KMS-11 (cell line): ENCODE measurements at regions not wholly inside any gene's neighbourhood (a gene's known extent, or its start where the extent isn't known, plus 50 kb on each side); places are given as distances from the start of the nearest gene placed in this dataset.

Experiments
- H2AFZ ChIP-seq: fragments of 200-600 bp; sonication (generic); 2 replicates; pipeline ENCODE4 v1.6.1; 2016; ENCODE audit warnings: antibody characterized with exemption, mixed run types, low read depth
- H3K27ac ChIP-seq: fragments of 200-600 bp; sonication (generic); 2 replicates; pipeline ENCODE4 v1.6.1; 2016; ENCODE audit warnings: mild to moderate bottlenecking, mixed run types
- H3K27me3 ChIP-seq: fragments of 200-600 bp; sonication (generic); 2 replicates; pipeline ENCODE4 v1.6.1; 2017; ENCODE audit warnings: mild to moderate bottlenecking, low read depth, mixed run types, moderate library complexity; ENCODE audit not compliant: insufficient read depth
- H3K36me3 ChIP-seq: fragments of 200-600 bp; sonication (generic); 2 replicates; pipeline ENCODE4 v1.6.1; 2017; ENCODE audit warnings: mild to moderate bottlenecking, mixed run types; ENCODE audit not compliant: insufficient read depth
- H3K4me1 ChIP-seq: fragments of 200-600 bp; sonication (generic); 2 replicates; pipeline ENCODE4 v1.6.1; 2016; ENCODE audit warnings: mild to moderate bottlenecking, low read depth, mixed run types; ENCODE audit not compliant: poor library complexity, severe bottlenecking
- H3K4me2 ChIP-seq: fragments of 200-600 bp; sonication (generic); 2 replicates; pipeline ENCODE4 v1.7.0; 2016; ENCODE audit warnings: mild to moderate bottlenecking, mixed run types
- H3K4me3 ChIP-seq: fragments of 200-600 bp; sonication (generic); IDR thresholded peaks from 2 replicates; pipeline ENCODE4 v1.6.1; 2017; ENCODE audit warnings: low read depth, low read length, mixed read lengths; ENCODE audit not compliant: insufficient read depth
- H3K79me2 ChIP-seq: fragments of 200-600 bp; sonication (generic); 2 replicates; pipeline ENCODE4 v1.6.1; 2016; ENCODE audit warnings: low read depth, mixed run types; ENCODE audit not compliant: insufficient read depth
- H3K9ac ChIP-seq: fragments of 200-600 bp; sonication (generic); 2 replicates; pipeline ENCODE4 v1.6.1; 2016; ENCODE audit warnings: mild to moderate bottlenecking, mixed run types
- H4K20me1 ChIP-seq: fragments of 200-600 bp; sonication (generic); 2 replicates; pipeline ENCODE4 v1.6.1; 2016; ENCODE audit warnings: mild to moderate bottlenecking, mixed run types; ENCODE audit not compliant: insufficient read depth
- TF ChIP-seq, protein P1 (sequence below): fragments of 200-600 bp; sonication (generic); conservative IDR thresholded peaks from 2 replicates; pipeline ENCODE4 v1.6.1; 2017; ENCODE audit warnings: low read depth, mild to moderate bottlenecking, antibody characterized with exemption, low read length, moderate library complexity, mixed read lengths

- H3K4me2 ChIP-seq = no peak overlapping the region
- TF ChIP-seq, protein P1, sequence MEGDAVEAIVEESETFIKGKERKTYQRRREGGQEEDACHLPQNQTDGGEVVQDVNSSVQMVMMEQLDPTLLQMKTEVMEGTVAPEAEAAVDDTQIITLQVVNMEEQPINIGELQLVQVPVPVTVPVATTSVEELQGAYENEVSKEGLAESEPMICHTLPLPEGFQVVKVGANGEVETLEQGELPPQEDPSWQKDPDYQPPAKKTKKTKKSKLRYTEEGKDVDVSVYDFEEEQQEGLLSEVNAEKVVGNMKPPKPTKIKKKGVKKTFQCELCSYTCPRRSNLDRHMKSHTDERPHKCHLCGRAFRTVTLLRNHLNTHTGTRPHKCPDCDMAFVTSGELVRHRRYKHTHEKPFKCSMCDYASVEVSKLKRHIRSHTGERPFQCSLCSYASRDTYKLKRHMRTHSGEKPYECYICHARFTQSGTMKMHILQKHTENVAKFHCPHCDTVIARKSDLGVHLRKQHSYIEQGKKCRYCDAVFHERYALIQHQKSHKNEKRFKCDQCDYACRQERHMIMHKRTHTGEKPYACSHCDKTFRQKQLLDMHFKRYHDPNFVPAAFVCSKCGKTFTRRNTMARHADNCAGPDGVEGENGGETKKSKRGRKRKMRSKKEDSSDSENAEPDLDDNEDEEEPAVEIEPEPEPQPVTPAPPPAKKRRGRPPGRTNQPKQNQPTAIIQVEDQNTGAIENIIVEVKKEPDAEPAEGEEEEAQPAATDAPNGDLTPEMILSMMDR = no peak
- H2AFZ ChIP-seq = no peak overlapping the region
- no peaks in the 10 kb centered on the region for H3K36me3 ChIP-seq
- no peak overlapping the region for H3K4me3 ChIP-seq
- H3K27me3 ChIP-seq = no peaks in the 10 kb centered on the region
- H3K9ac ChIP-seq = no peak overlapping the region
- H3K27ac ChIP-seq = no peak overlapping the region
- no peaks in the 10 kb centered on the region for H4K20me1 ChIP-seq
- H3K4me1 ChIP-seq = peaks cover 8% of the 10 kb centered on the region
- no peaks in the 10 kb centered on the region for H3K79me2 ChIP-seq
Measured at GRCh38 chr2:196528486-196529223, 110.9 kb upstream of the CCDC150 start.

DNA sequence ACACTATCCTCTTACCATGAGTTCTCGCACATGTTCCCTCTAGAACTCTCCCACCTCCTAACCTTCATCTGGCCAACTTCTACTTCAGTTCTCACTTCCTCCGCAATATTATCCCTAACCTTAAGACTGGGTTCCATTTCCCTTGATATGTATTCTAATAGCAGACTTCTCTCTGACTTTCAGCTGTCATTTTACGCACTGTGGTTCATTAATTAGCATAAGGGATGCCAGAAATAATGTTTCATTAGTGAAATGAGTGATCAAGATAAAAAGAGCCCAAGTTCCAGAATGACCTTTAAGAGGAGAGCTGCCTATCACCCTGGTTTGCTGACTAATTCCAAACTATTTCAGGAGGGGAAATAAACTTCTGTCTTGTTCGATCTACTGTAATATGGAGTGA lies 108.6 kb upstream of the CCDC150 start:
- H3K27ac ChIP-seq = no peak overlapping the region
- no peaks in the 10 kb centered on the region for H3K27me3 ChIP-seq
- H3K4me3 ChIP-seq = no peak overlapping the region
- no peaks in the 10 kb centered on the region for H3K36me3 ChIP-seq
- H4K20me1 ChIP-seq = no peaks in the 10 kb centered on the region
- no peak overlapping the region for H3K9ac ChIP-seq
- H2AFZ ChIP-seq = no peak overlapping the region
- H3K79me2 ChIP-seq = no peaks in the 10 kb centered on the region
- peaks cover 18% of the 10 kb centered on the region for H3K4me1 ChIP-seq
- H3K4me2 ChIP-seq = no peak overlapping the region
- TF ChIP-seq, protein P1 = no peak

- no peak overlapping the region for H2AFZ ChIP-seq
- H3K4me2 ChIP-seq = no peak overlapping the region
- H3K4me1 ChIP-seq = peaks cover 18% of the 10 kb centered on the region
- H3K27ac ChIP-seq = no peak overlapping the region
- TF ChIP-seq, protein P1 = no peak
- no peaks in the 10 kb centered on the region for H4K20me1 ChIP-seq
- H3K9ac ChIP-seq = no peak overlapping the region
- H3K4me3 ChIP-seq = no peak overlapping the region
- H3K36me3 ChIP-seq = no peaks in the 10 kb centered on the region
- no peaks in the 10 kb centered on the region for H3K27me3 ChIP-seq
- H3K79me2 ChIP-seq = no peaks in the 10 kb centered on the region
Measured at GRCh38 chr2:196533772-196534397, 105.6 kb upstream of the CCDC150 start.

- H2AFZ ChIP-seq = no peak overlapping the region
- no peak overlapping the region for H3K9ac ChIP-seq
- no peaks in the 10 kb centered on the region for H3K36me3 ChIP-seq
- TF ChIP-seq, protein P1 = no peak
- no peaks in the 10 kb centered on the region for H3K79me2 ChIP-seq
- H3K27me3 ChIP-seq = no peaks in the 10 kb centered on the region
- no peak overlapping the region for H3K4me2 ChIP-seq
- H4K20me1 ChIP-seq = no peaks in the 10 kb centered on the region
- H3K4me3 ChIP-seq = no peak overlapping the region
- H3K4me1 ChIP-seq = peaks cover 18% of the 10 kb centered on the region
- no peak overlapping the region for H3K27ac ChIP-seq
Measured at GRCh38 chr2:196534495-196534894, 105.0 kb upstream of the CCDC150 start.
